ENCODE measurements at regions not wholly inside any gene's neighbourhood (a gene's known extent, or its start where the extent isn't known, plus 50 kb on each side); places are given as distances from the start of the nearest gene placed in this dataset.

- TF ChIP-seq TP53 (CRISPR knock-in tag; IDR thresholded peaks at IDR 0.05) (no peak), PRRX2 (CRISPR knock-in tag; IDR thresholded peaks at IDR 0.05) (no peak), EMX1 (CRISPR knock-in tag; IDR thresholded peaks at IDR 0.05) (no peak), GABPB1 (CRISPR knock-in tag; IDR thresholded peaks at IDR 0.05) (no peak), KAT7 (CRISPR knock-in tag; IDR thresholded peaks at IDR 0.05; ENCODE audit: borderline replicate concordance) (no peak), ZBTB43 (CRISPR knock-in tag; IDR thresholded peaks at IDR 0.05) (no peak), TEAD1 (CRISPR knock-in tag; IDR thresholded peaks at IDR 0.05) (no peak)
Measured at GRCh38 chr5:157987259-157987658, 128.3 kb upstream of the CLINT1 start (continued).

GRCh38 chr5:157986431-157986990, 127.6 kb upstream of the CLINT1 start:
- POLR2A ChIA-PET, result no interaction called here
- H3K4me1 Mint-ChIP-seq, result no peaks in the 10 kb centered on the region
- TF ChIP-seq AFF4 (CRISPR knock-in tag; IDR thresholded peaks at IDR 0.05; ENCODE audit: borderline replicate concordance) (no peak), PRRX2 (CRISPR knock-in tag; IDR thresholded peaks at IDR 0.05) (no peak), CBFB (CRISPR knock-in tag; IDR thresholded peaks at IDR 0.05; ENCODE audit: low read depth) (no peak), SOX15 (CRISPR knock-in tag; IDR thresholded peaks at IDR 0.05) (no peak), TP53 (CRISPR knock-in tag; IDR thresholded peaks at IDR 0.05) (no peak), ZNF232 (CRISPR knock-in tag; IDR thresholded peaks at IDR 0.05) (no peak), ZNF138 (CRISPR knock-in tag; conservative IDR thresholded peaks at IDR 0.05) (no peak), NR3C1 (CRISPR knock-in tag; conservative IDR thresholded peaks at IDR 0.05; ENCODE audit: low read depth) (no peak), HMGXB4 (CRISPR knock-in tag; IDR thresholded peaks at IDR 0.05) (no peak), FOXK1 (CRISPR knock-in tag; IDR thresholded peaks at IDR 0.05) (no peak), TCF7 (CRISPR knock-in tag; IDR thresholded peaks at IDR 0.05; ENCODE audit: low read depth) (no peak), ZNF512 (CRISPR knock-in tag; IDR thresholded peaks at IDR 0.05; ENCODE audit: borderline replicate concordance) (no peak), ATF1 (CRISPR knock-in tag; IDR thresholded peaks at IDR 0.05) (no peak), ZBTB21 (CRISPR knock-in tag; IDR thresholded peaks at IDR 0.05; ENCODE audit: borderline replicate concordance) (no peak), HMGA2 (CRISPR knock-in tag; IDR thresholded peaks at IDR 0.05) (no peak), NFE2L1 (CRISPR knock-in tag; IDR thresholded peaks at IDR 0.05) (no peak)

More at GRCh38 chr5:157986431-157986990, 127.6 kb upstream of the CLINT1 start:
- CTCF ChIA-PET, result no interaction called here
- Mint-ChIP-seq H3K9me3 (peaks cover 28% of the 10 kb centered on the region), H3K27ac (no peak overlapping the region), H3K36me3 (peaks cover 9% of the 10 kb centered on the region; the same call in 1 of the 2 replicates), H3K27me3 (ENCODE audit: low read depth) (no peaks in the 10 kb centered on the region; the same call in 1 of the 2 replicates), H3K4me3 (no peak overlapping the region)
- DNase-seq (ENCODE audit: low spot score) (no peak), ATAC-seq (no peak)

Measured in WTC11 (cell line).